ENCODE measurements at regions not wholly inside any gene's neighbourhood (a gene's known extent, or its start where the extent isn't known, plus 50 kb on each side); places are given as distances from the start of the nearest gene placed in this dataset.

- DNase-seq, result no peak
- Histone ChIP-seq H3K27ac (no peak overlapping the region), H3K36me3 (no peaks in the 10 kb centered on the region), H3K4me1 (no peaks in the 10 kb centered on the region), H3K27me3 (no peaks in the 10 kb centered on the region), H3K4me3 (no peak overlapping the region), H3K9me3 (no peaks in the 10 kb centered on the region)
- TF ChIP-seq POLR2AphosphoS5 (IDR thresholded peaks at IDR 0.05) (no peak), POLR2A (IDR thresholded peaks at IDR 0.05) (no peak), CTCF (IDR thresholded peaks at IDR 0.05) (no peak), EP300 (IDR thresholded peaks at IDR 0.05) (no peak)
- intact Hi-C loops (cut with DNase I), result no loop called here
- WGBS, 2 donors, result 53 to 70% methylated on average over 4 of the region's 4 CpGs
Observed at GRCh38 chr11:97349201-97349600, 959.4 kb downstream of the JRKL start.

GRCh38 chr11:97351939-97352338, 962.1 kb downstream of the JRKL start:
- no peaks in the 10 kb centered on the region for H3K4me1 ChIP-seq
- TF ChIP-seq EP300 (IDR thresholded peaks at IDR 0.05) (no peak), POLR2A (IDR thresholded peaks at IDR 0.05) (no peak), CTCF (IDR thresholded peaks at IDR 0.05) (no peak), POLR2AphosphoS5 (IDR thresholded peaks at IDR 0.05) (no peak)
- H3K36me3 ChIP-seq, result no peaks in the 10 kb centered on the region
- intact Hi-C loops (cut with DNase I), result no loop called here
- no peaks in the 10 kb centered on the region for H3K9me3 ChIP-seq
- no peak overlapping the region for H3K4me3 ChIP-seq
- no peaks in the 10 kb centered on the region for H3K27me3 ChIP-seq
- DNase-seq, result no peak
- no peak overlapping the region for H3K27ac ChIP-seq
- WGBS, 2 donors, result 77 to 82% methylated on average over 2 of the region's 2 CpGs

- no peak overlapping the region for H3K4me3 ChIP-seq
- H3K36me3 ChIP-seq, result no peaks in the 10 kb centered on the region
- 84 to 85% methylated on average over 1 of the region's 1 CpG for WGBS, 2 donors
- no peaks in the 10 kb centered on the region for H3K4me1 ChIP-seq
- no peak overlapping the region for H3K27ac ChIP-seq
- no peaks in the 10 kb centered on the region for H3K27me3 ChIP-seq
- no peak for DNase-seq
- no peaks in the 10 kb centered on the region for H3K9me3 ChIP-seq
- TF ChIP-seq POLR2A (IDR thresholded peaks at IDR 0.05), result no peak
- no peak for TF ChIP-seq CTCF (IDR thresholded peaks at IDR 0.05)
- no peak for TF ChIP-seq EP300 (IDR thresholded peaks at IDR 0.05)
- TF ChIP-seq POLR2AphosphoS5 (IDR thresholded peaks at IDR 0.05), result no peak
- intact Hi-C loops (cut with DNase I), result no loop called here
Observed at GRCh38 chr11:97354026-97354425, 964.2 kb downstream of the JRKL start.

- no peak overlapping the region for H3K4me3 ChIP-seq
- TF ChIP-seq POLR2A (IDR thresholded peaks at IDR 0.05) (no peak), CTCF (IDR thresholded peaks at IDR 0.05) (no peak), POLR2AphosphoS5 (IDR thresholded peaks at IDR 0.05) (no peak), EP300 (IDR thresholded peaks at IDR 0.05) (no peak)
- no peaks in the 10 kb centered on the region for H3K36me3 ChIP-seq
- H3K9me3 ChIP-seq, result no peaks in the 10 kb centered on the region
- WGBS, 2 donors, result 83 to 87% methylated on average over 2 of the region's 2 CpGs
- H3K4me1 ChIP-seq, result no peaks in the 10 kb centered on the region
- no peak overlapping the region for H3K27ac ChIP-seq
- intact Hi-C loops (cut with DNase I), result no loop called here
- H3K27me3 ChIP-seq, result no peaks in the 10 kb centered on the region
- no peak for DNase-seq
Observed at GRCh38 chr11:97354576-97354975, 964.8 kb downstream of the JRKL start.

GRCh38 chr11:97355230-97355629, 965.4 kb downstream of the JRKL start:
- Histone ChIP-seq H3K27ac (no peak overlapping the region), H3K4me3 (no peak overlapping the region), H3K27me3 (no peaks in the 10 kb centered on the region), H3K36me3 (no peaks in the 10 kb centered on the region), H3K9me3 (no peaks in the 10 kb centered on the region), H3K4me1 (no peaks in the 10 kb centered on the region)
- intact Hi-C loops (cut with DNase I), result no loop called here
- no peak for TF ChIP-seq POLR2A (IDR thresholded peaks at IDR 0.05)
- TF ChIP-seq EP300 (IDR thresholded peaks at IDR 0.05), result no peak
- no peak for TF ChIP-seq POLR2AphosphoS5 (IDR thresholded peaks at IDR 0.05)
- no peak for TF ChIP-seq CTCF (IDR thresholded peaks at IDR 0.05)
- DNase-seq, result no peak

All from sigmoid colon (tissue), 6 donors.